HuH-7.5 (cell line): ENCODE measurements at regions not wholly inside any gene's neighbourhood (a gene's known extent, or its start where the extent isn't known, plus 50 kb on each side); places are given as distances from the start of the nearest gene placed in this dataset.

ENCODE experiments used
- DNase-seq: peaks from one replicate; pipeline ENCODE4 v3.0.0; 2011; ENCODE audit warnings: low spot score

- no peak for DNase-seq
Observed at GRCh38 chr2:191560411-191560980, 117.4 kb upstream of the NABP1 start.

- DNase-seq = no peak
Observed at GRCh38 chr2:191565120-191565519, 112.8 kb upstream of the NABP1 start.

DNA sequence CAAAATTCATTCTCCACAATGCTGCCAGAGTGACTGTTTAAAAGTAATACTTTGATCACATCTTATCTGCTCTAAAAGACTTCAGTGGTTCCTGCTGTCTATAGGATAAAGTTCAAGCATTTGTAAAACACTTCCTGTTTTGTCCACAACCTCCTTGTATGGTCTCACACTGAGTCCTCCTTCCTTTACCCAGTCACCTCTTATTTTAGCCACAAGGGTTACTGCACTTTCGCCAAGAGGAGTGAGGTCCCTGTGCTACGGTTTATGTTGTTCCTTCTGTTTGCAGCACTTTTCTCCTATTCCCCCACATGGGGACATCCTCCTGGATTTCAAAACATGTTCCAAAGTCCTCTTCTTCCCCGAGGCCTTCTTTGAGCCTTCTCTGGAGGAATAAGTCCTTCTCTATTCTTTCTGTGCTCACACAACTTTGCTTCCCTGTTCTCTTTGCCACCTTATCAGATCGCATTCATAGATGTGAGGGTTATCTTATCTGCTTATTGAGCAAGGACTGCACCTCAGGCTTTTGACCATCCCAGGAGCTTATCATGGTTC lies 112.2 kb upstream of the NABP1 start:
- DNase-seq = no peak

- DNase-seq = peak; percentile 26
Observed at GRCh38 chr2:191566344-191566743, 111.6 kb upstream of the NABP1 start.

- DNase-seq = no peak
Observed at GRCh38 chr2:191567206-191567605, 110.7 kb upstream of the NABP1 start.

DNA sequence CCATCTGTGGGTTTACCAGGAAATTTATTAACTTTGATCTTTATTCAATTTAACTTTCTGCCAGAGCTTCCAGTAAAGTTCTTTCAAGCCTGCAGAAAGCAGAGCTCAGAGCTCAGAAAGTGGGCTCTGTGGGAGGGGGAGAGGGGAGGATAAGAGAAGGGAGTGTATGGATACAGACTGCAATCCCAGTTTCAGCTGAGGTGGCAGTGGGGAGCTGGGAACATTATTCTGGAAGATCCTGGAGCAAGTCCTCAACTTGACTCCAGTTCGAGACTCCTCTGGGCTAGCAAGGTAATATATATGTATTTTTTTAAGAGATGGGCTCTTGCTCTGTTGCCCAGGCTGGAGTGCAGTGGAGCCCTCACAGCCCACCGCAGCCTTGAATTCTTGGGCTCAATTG lies 108.9 kb upstream of the NABP1 start:
- no peak for DNase-seq

GRCh38 chr2:191571163-191571769 lies 106.7 kb upstream of the NABP1 start:
- no peak for DNase-seq

DNA sequence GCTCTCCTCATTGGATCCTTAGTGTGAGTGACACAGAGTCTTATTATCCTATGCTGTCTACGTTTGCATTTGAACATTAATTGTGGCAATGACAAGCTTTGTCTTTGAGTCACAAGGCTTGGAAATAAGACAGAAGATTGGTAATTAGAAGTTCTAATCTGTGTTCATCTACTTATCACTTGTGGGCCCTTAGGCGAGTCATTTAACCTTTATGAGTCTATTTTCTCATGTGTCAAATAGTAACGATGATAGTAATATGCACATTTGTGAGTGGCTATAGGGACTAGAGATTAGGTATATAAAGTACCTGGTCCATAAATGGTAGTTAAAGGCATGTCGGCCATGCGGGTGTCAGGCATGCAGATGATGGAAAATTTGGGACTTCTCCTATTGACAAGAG lies 105.6 kb upstream of the NABP1 start:
- DNase-seq = no peak

DNA sequence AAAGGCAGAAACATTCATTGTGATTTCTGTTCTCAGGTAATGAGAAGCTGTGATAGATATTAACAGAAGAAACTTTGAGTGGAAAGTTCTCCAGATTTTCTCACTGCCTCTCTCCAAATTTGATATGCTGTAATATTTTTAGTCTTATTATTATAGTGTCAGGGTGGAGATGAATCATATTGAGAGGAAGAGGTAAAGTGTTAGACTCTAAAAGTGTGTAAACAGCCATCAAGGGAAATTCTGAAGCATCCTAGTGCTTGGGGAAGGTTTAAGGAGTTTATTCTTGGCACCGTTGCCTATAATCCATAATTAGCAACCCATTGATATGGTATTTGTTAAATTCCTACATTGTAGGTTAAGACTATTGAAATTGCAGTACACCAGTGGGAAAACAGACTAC lies 104.7 kb upstream of the NABP1 start:
- DNase-seq = no peak

- DNase-seq = no peak
Observed at GRCh38 chr2:191574232-191574631, 103.7 kb upstream of the NABP1 start.

DNA sequence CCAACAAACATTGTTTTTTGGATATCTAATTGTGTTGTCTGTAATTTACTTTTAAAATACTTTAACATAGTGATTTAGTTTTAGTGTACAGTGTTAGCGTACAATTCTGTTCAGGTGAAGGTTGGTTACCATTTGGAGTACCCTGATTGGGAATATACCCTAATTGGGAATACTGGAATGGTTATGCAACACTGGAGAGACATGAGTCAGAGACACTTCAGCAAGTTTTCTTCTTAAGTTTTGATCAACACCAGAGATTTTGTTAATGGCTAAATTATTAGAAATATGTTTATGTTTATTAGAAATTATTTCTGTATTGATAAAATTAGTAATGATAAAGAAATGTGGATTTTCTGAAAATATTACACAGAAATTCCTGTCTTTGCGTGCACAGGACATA lies 100.3 kb upstream of the NABP1 start:
- DNase-seq = no peak

GRCh38 chr2:191578031-191578430 lies 99.9 kb upstream of the NABP1 start:
- DNase-seq = no peak

DNA sequence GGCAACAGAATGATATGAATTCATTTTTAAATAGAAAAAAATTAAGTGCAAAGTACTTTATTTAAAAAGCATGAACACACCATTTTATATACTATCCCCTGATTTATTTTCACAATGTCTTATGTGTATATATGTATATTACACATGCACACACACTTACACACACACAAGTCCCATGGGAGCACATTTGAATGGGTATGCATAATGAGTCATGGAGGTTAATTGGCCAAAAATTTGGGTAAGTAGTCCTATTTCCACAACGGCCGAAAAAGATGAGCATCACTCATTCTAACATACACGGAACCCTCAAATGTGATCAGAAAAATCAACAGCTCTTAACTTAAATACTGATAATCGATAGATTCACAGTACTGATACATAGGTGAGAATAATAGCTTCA lies 97.4 kb upstream of the NABP1 start:
- no peak for DNase-seq

- DNase-seq = no peak
Observed at GRCh38 chr2:191581003-191581402, 96.9 kb upstream of the NABP1 start.

DNA sequence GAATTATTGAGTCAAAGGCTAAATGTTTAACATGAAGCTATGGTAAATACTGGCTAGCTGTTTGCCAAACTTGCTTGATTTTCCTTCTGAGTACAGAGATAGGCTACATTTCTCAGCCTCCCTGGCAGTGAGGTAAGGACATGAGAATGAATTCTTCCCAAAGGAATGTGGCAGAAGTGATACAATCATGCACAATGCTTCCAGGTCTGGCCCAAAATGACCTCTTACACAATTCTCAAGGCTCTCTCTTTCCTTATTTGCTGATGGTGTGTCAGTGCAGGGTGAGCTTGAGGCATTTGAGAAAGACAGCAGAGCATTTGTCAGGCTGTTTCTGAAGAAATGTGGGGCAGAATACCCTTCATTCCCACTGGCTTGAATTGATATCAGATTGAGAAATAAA lies 95.6 kb upstream of the NABP1 start:
- no peak for DNase-seq

DNA sequence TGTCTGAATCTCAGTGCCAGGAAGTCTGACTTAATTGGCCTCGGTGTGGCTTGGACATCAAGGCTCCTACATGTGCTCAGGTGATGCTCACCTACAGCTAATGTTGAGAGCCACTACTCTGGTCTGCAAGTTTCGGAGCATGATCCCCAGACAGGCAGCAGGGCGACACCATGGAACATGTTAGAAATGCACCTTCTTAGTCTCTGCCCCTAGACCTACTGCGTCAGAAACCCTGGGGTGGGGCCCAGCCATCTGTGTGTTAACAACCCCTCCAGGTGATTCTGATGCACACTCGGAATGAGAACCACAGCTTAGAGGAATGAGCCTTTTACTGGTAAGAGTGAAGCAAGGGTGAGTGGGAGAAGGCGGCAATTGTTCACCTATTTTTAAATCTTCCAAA lies 86.9 kb upstream of the NABP1 start:
- DNase-seq = no peak

DNA sequence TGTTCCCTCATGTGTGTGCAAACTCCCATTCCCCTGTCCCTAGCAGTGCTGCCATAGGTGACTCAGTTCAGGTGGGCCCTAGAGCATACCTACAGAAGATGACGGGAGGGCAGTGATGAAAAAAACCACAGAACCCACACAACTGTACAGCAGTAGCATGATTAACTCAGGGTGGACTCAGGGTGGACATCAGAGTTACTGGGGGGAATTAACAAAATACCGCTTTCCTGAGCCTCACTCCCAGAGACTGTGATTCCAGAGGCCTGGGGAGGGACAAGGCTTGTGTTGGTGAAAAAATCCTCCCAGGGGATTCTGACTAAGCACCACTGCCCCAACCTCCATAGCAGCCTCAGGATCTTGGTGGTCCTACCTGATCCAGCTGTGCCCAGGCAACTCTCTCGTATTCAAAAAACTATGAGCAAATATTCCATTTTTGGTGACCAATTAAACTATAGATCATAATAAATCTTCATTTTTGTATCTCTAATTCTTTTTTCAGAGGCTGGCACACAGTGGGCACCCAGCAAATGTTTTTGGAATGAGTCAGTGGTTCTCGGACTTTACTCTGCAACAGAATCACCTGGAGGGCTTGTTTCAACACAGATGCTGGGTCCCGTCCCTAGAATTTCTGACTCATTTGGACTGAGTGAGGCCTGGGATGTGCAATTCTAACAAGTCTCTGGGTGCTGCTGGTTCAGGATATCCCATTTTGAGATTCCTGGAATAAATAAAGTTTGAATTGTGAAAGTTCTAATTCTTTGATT lies 84.1 kb upstream of the NABP1 start:
- no peak for DNase-seq

GRCh38 chr2:191597186-191597751 lies 80.7 kb upstream of the NABP1 start:
- no peak for DNase-seq

DNA sequence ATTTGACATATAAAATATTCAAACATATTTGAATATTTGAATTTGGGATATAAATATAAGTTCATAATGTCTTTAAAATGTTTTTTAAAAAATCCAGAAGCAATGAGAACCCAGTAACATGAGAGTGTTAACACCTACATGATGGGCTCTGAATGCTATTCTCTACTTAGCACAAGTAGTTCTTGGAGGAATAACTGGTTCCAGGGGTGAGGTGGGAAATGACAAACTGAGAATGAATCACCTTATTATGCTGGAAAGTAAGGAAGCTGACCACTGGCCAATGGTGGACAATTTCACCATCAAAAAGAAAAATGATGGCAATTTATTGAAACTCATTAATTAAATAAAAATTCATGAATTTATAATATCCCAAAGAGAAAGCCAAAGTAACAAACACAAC lies 79.6 kb upstream of the NABP1 start:
- no peak for DNase-seq

DNA sequence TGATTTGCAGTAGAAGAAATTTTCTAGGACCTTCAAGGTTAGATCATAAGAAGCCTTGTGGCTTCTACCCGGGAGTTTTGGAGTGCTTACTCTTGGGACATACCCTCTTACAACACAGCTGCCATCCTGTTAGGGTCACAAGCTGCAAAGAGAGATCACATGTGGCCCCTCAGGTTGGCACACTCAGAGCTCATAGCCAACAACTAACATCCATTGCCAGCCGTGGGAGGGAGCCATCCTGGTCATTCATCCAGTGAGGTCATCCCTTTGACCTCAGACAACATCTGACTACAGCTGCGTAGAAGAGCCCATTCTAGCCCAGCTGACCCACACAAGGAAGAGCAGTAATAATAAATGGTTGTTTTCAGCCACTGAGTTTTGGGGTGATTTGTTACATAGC lies 76.9 kb upstream of the NABP1 start:
- DNase-seq = no peak

DNA sequence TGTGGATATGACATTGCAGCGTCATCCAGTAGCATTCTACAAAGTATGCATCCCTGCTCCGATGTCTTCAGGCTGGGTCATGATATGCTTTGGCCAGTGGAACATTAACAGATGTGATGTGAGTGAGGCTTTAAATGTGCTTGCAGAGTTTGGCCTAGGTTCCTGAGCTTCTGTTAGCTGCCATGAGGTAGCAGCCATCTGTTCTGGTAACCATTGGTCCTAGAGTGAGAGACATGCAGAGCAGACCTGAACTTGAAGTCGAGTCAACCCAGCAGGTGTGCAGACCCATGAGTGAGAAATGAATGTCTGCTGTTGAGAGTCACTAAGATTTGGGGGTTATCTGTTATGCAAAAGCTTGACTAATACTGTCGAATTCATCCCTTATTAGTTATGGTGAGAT lies 73.8 kb upstream of the NABP1 start:
- DNase-seq = no peak

- no peak for DNase-seq
Observed at GRCh38 chr2:191607096-191607495, 70.8 kb upstream of the NABP1 start.

DNA sequence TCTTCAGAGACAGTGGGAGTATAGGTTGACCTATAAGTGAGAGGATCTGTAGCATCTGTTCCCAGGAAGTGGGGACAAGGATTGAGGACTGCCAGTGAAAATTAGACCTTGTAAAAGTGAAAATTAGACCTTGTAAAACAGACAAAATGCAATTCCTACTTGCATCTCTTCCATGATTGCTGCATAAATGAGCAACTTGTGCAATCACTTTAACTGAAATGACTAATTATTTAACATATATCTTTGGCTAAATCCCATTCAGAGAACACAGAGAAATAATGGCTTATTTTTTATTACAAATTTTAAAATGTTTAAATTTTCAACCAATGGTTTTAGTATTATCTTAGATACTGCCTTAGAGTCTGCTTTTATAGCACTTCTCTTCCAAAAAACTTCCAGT lies 67.2 kb upstream of the NABP1 start:
- DNase-seq = no peak
